ENCODE measurements at regions not wholly inside any gene's neighbourhood (a gene's known extent, or its start where the extent isn't known, plus 50 kb on each side); places are given as distances from the start of the nearest gene placed in this dataset.

GRCh38 chr5:74355041-74355824, 285.3 kb downstream of the ENC1 start:
- Mint-ChIP-seq H3K9me3 (ENCODE audit: unreplicated experiment) (peaks cover 7% of the 10 kb centered on the region), H3K4me1 (ENCODE audit: low read depth, unreplicated experiment) (peaks cover 37% of the 10 kb centered on the region), H3K27ac (ENCODE audit: unreplicated experiment) (no peak overlapping the region), H3K36me3 (ENCODE audit: unreplicated experiment) (no peaks in the 10 kb centered on the region), H3K27me3 (ENCODE audit: unreplicated experiment) (peaks cover 5% of the 10 kb centered on the region), H3K4me3 (ENCODE audit: unreplicated experiment) (no peak overlapping the region)
- no peak for DNase-seq
- TF ChIP-seq CTCF (IDR thresholded peaks at IDR 0.05; ENCODE audit: partially characterized antibody, unreplicated experiment), result no peak

GRCh38 chr5:74352256-74352655, 288.3 kb downstream of the ENC1 start:
- Mint-ChIP-seq H3K9me3 (ENCODE audit: unreplicated experiment) (peaks cover 2% of the 10 kb centered on the region), H3K4me1 (ENCODE audit: low read depth, unreplicated experiment) (peaks cover 20% of the 10 kb centered on the region), H3K27ac (ENCODE audit: unreplicated experiment) (no peak overlapping the region), H3K36me3 (ENCODE audit: unreplicated experiment) (peaks cover 13% of the 10 kb centered on the region), H3K4me3 (ENCODE audit: unreplicated experiment) (no peak overlapping the region), H3K27me3 (ENCODE audit: unreplicated experiment) (no peaks in the 10 kb centered on the region)
- no peak for DNase-seq
- no peak for TF ChIP-seq CTCF (IDR thresholded peaks at IDR 0.05; ENCODE audit: partially characterized antibody, unreplicated experiment)

GRCh38 chr5:74342948-74343682, 297.4 kb downstream of the ENC1 start:
- no peak for TF ChIP-seq CTCF (IDR thresholded peaks at IDR 0.05; ENCODE audit: partially characterized antibody, unreplicated experiment)
- Mint-ChIP-seq H3K9me3 (ENCODE audit: unreplicated experiment) (peaks cover 3% of the 10 kb centered on the region), H3K27ac (ENCODE audit: unreplicated experiment) (no peak overlapping the region)

GRCh38 chr5:74342182-74342581, 298.3 kb downstream of the ENC1 start:
- H3K9me3 Mint-ChIP-seq (ENCODE audit: unreplicated experiment), result peaks cover 3% of the 10 kb centered on the region
- no peak for DNase-seq
- H3K36me3 Mint-ChIP-seq (ENCODE audit: unreplicated experiment), result no peaks in the 10 kb centered on the region
- peaks cover 12% of the 10 kb centered on the region for H3K4me1 Mint-ChIP-seq (ENCODE audit: low read depth, unreplicated experiment)
- no peak overlapping the region for H3K4me3 Mint-ChIP-seq (ENCODE audit: unreplicated experiment)
- TF ChIP-seq CTCF (IDR thresholded peaks at IDR 0.05; ENCODE audit: partially characterized antibody, unreplicated experiment), result no peak
- H3K27me3 Mint-ChIP-seq (ENCODE audit: unreplicated experiment), result peaks cover 4% of the 10 kb centered on the region
- no peak overlapping the region for H3K27ac Mint-ChIP-seq (ENCODE audit: unreplicated experiment)

More at GRCh38 chr5:74342948-74343682, 297.4 kb downstream of the ENC1 start:
- Mint-ChIP-seq H3K27me3 (ENCODE audit: unreplicated experiment) (peaks cover 4% of the 10 kb centered on the region), H3K4me3 (ENCODE audit: unreplicated experiment) (no peak overlapping the region), H3K36me3 (ENCODE audit: unreplicated experiment) (peaks cover 6% of the 10 kb centered on the region), H3K4me1 (ENCODE audit: low read depth, unreplicated experiment) (peaks cover 3% of the 10 kb centered on the region)
- no peak for DNase-seq

- H3K27ac Mint-ChIP-seq (ENCODE audit: unreplicated experiment), result no peak overlapping the region
- peaks cover 4% of the 10 kb centered on the region for H3K27me3 Mint-ChIP-seq (ENCODE audit: unreplicated experiment)
- H3K9me3 Mint-ChIP-seq (ENCODE audit: unreplicated experiment), result peaks cover 3% of the 10 kb centered on the region
- TF ChIP-seq CTCF (IDR thresholded peaks at IDR 0.05; ENCODE audit: partially characterized antibody, unreplicated experiment), result no peak
- no peak for DNase-seq
- no peak overlapping the region for H3K4me3 Mint-ChIP-seq (ENCODE audit: unreplicated experiment)
- H3K4me1 Mint-ChIP-seq (ENCODE audit: low read depth, unreplicated experiment), result peaks cover 18% of the 10 kb centered on the region
- H3K36me3 Mint-ChIP-seq (ENCODE audit: unreplicated experiment), result no peaks in the 10 kb centered on the region
These were observed 299.3 kb downstream of the ENC1 start for GRCh38 chr5:74341221-74341620.
